ENCODE measurements at regions not wholly inside any gene's neighbourhood (a gene's known extent, or its start where the extent isn't known, plus 50 kb on each side); places are given as distances from the start of the nearest gene placed in this dataset.

- TF ChIP-seq NFYA (IDR thresholded peaks at IDR 0.05; ENCODE audit: borderline replicate concordance, low read depth, low read length) = no peak
- TF ChIP-seq ELK1 (IDR thresholded peaks at IDR 0.05; ENCODE audit: low read depth, low read length) = no peak
- no peak for TF ChIP-seq SMC3 (IDR thresholded peaks at IDR 0.05; ENCODE audit: borderline replicate concordance, low read length)
- TF ChIP-seq SUPT20H (IDR thresholded peaks at IDR 0.05; ENCODE audit: borderline replicate concordance, control insufficient read depth, low read depth, low read length) = no peak
- no peak for TF ChIP-seq NFYB (IDR thresholded peaks at IDR 0.05; ENCODE audit: insufficient read depth, low read depth, low read length)
- no peak for TF ChIP-seq MYB (IDR thresholded peaks at IDR 0.05; ENCODE audit: borderline replicate concordance, low read depth, low read length)
- no peak for TF ChIP-seq CUX1 (IDR thresholded peaks at IDR 0.05; ENCODE audit: insufficient replicate concordance, low read depth, low read length)
- TF ChIP-seq RFX5 (IDR thresholded peaks at IDR 0.05; ENCODE audit: low read depth, low read length) = no peak
- TF ChIP-seq ATF7 (IDR thresholded peaks at IDR 0.05; ENCODE audit: low read depth) = no peak
- TF ChIP-seq CTCF (IDR thresholded peaks at IDR 0.05 in 2 of 3, conservative IDR thresholded peaks at IDR 0.05 in 1 of 3; ENCODE audit: control insufficient read depth in 2 of 3, extremely low read depth in 1 of 3, insufficient read depth in 1 of 3, low read depth in 3 of 3, low read length in 3 of 3) = no peak
- no peak for TF ChIP-seq ESRRA (IDR thresholded peaks at IDR 0.05; ENCODE audit: low read length)
- TF ChIP-seq ZNF274 (IDR thresholded peaks at IDR 0.05; ENCODE audit: insufficient read depth, insufficient read length) = no peak
- TF ChIP-seq NFIC (IDR thresholded peaks at IDR 0.05; ENCODE audit: low read depth, low read length) = no peak
Measured at GRCh38 chr2:19623488-19623887, 265.1 kb upstream of the OSR1 start.

Measured in GM12878 (cell line).